Neuronal stem cell (in vitro differentiated cells): ENCODE measurements at regions not wholly inside any gene's neighbourhood (a gene's known extent, or its start where the extent isn't known, plus 50 kb on each side); places are given as distances from the start of the nearest gene placed in this dataset.

Source experiments
- DNase-seq: peaks from one replicate; pipeline ENCODE4 v3.0.0-alpha.2; 2013; ENCODE audit warnings: low spot score
- H2AFZ ChIP-seq: one replicate; pipeline ENCODE4 v1.6.1; 2013; ENCODE audit warnings: mild to moderate bottlenecking, low read length, inconsistent platforms
- H2AK5ac ChIP-seq: 2 replicates; pipeline ENCODE4 v1.6.1; 2013; ENCODE audit warnings: low read depth, mild to moderate bottlenecking, inconsistent platforms, low read length, moderate library complexity, mixed read lengths
- H2BK120ac ChIP-seq: 2 replicates; pipeline ENCODE4 v1.6.1; 2013; ENCODE audit warnings: low read depth, mild to moderate bottlenecking, inconsistent platforms, low read length, moderate library complexity, mixed read lengths
- H2BK12ac ChIP-seq: one replicate; pipeline ENCODE4 v1.6.1; 2013; ENCODE audit warnings: low read length, inconsistent platforms
- H2BK15ac ChIP-seq: 2 replicates; pipeline ENCODE4 v1.6.1; 2013; ENCODE audit warnings: mild to moderate bottlenecking, low read length, inconsistent platforms, mixed read lengths
- H2BK5ac ChIP-seq: one replicate; pipeline ENCODE4 v1.6.1; 2013; ENCODE audit warnings: inconsistent platforms, mild to moderate bottlenecking, low read length, moderate library complexity
- H3K14ac ChIP-seq: one replicate; pipeline ENCODE4 v1.6.1; 2013; ENCODE audit warnings: low read length, inconsistent platforms
- H3K18ac ChIP-seq: 2 replicates; pipeline ENCODE4 v1.6.1; 2013; ENCODE audit warnings: low read length, inconsistent platforms
- H3K23ac ChIP-seq: 2 replicates; pipeline ENCODE4 v1.6.1; 2013; ENCODE audit warnings: low read depth, mild to moderate bottlenecking, mixed read lengths, low read length, inconsistent platforms; ENCODE audit not compliant: poor library complexity
- H3K27ac ChIP-seq: replicated peaks from 3 replicates; pipeline ENCODE4 v1.5.1; 2013; ENCODE audit warnings: low read length, inconsistent platforms
- H3K27me3 ChIP-seq, 3 experiments: 2 replicates each; pipeline ENCODE4 v1.6.1; 2013; ENCODE audit warnings: low read length in 3 of 3, mild to moderate bottlenecking in 2 of 3, inconsistent platforms in 1 of 3, low read depth in 1 of 3, mixed read lengths in 1 of 3, moderate library complexity in 1 of 3; ENCODE audit not compliant: control insufficient read depth in 3 of 3, insufficient read depth in 3 of 3
- H3K36me3 ChIP-seq, 2 donors: replicated peaks in 1 of 2; 2 replicates each; pipeline ENCODE4 v1.6.1; 2013; ENCODE audit warnings: low read length in 2 of 2; ENCODE audit not compliant: control insufficient read depth in 2 of 2, insufficient read depth in 2 of 2
- H3K4ac ChIP-seq: 2 replicates; pipeline ENCODE4 v1.6.1; 2013; ENCODE audit warnings: inconsistent platforms, mild to moderate bottlenecking, low read length, moderate library complexity
- H3K4me1 ChIP-seq, 2 donors: 1 replicate in 1 of 2; 2 replicates in 1 of 2; pipeline ENCODE4 v1.6.1; 2013; ENCODE audit warnings: low read length in 2 of 2, low read depth in 1 of 2; ENCODE audit not compliant: control insufficient read depth in 2 of 2, insufficient read depth in 1 of 2
- H3K4me2 ChIP-seq: one replicate; pipeline ENCODE4 v1.6.1; 2013; ENCODE audit warnings: mild to moderate bottlenecking, low read length, inconsistent platforms; ENCODE audit not compliant: insufficient read depth, poor library complexity, severe bottlenecking
- H3K4me3 ChIP-seq, 2 donors: 2 replicates each; pipeline ENCODE4 v1.5.1; 2013; ENCODE audit warnings: low read length in 2 of 2, mild to moderate bottlenecking in 2 of 2, inconsistent platforms in 1 of 2, moderate library complexity in 1 of 2
- H3K79me1 ChIP-seq: one replicate; pipeline ENCODE4 v1.6.1; 2013; ENCODE audit warnings: low read depth, mild to moderate bottlenecking, inconsistent platforms, low read length, moderate library complexity
- H3K9ac ChIP-seq: one replicate; pipeline ENCODE4 v1.6.1; 2013; ENCODE audit warnings: mild to moderate bottlenecking, low read depth, low read length, inconsistent platforms; ENCODE audit not compliant: poor library complexity
- H3K9me3 ChIP-seq, 2 donors: replicated peaks in 1 of 2; 2 replicates each; pipeline versions ENCODE3 to v1.6.1; 2013; ENCODE audit warnings: low read length in 2 of 2, mild to moderate bottlenecking in 2 of 2, inconsistent platforms in 1 of 2, low read depth in 1 of 2, mixed read lengths in 1 of 2, moderate library complexity in 1 of 2; ENCODE audit not compliant: control insufficient read depth in 2 of 2, insufficient read depth in 1 of 2
- H4K8ac ChIP-seq: one replicate; pipeline ENCODE4 v1.6.1; 2013; ENCODE audit warnings: low read depth, mild to moderate bottlenecking, inconsistent platforms, low read length, moderate library complexity
- H4K91ac ChIP-seq: one replicate; pipeline ENCODE4 v1.6.1; 2013; ENCODE audit warnings: low read length, low read depth, mild to moderate bottlenecking, inconsistent platforms; ENCODE audit not compliant: poor library complexity
- WGBS, 2 donors: extraction: QIAGEN DNeasy Blood & Tissue Kit; methylation state at CpG; one replicate each; pipeline ENCODE4 v1.1.7; 2013; ENCODE audit warnings: missing lambda C conversion rate in 2 of 2, mixed read lengths in 1 of 2; ENCODE audit not compliant: insufficient read length in 2 of 2, insufficient replicate concordance in 1 of 2; ENCODE audit errors: extremely low coverage in 2 of 2; 5-methylcytosine and 5-hydroxymethylcytosine counted together

GRCh38 chr4:107129076-107129475, 93.0 kb upstream of the DKK2 start:
- H3K27ac ChIP-seq: no peak overlapping the region
- no peak for DNase-seq

GRCh38 chr4:107128116-107128515, 92.0 kb upstream of the DKK2 start:
- no peak overlapping the region for H2AK5ac ChIP-seq
- no peak overlapping the region for H2BK120ac ChIP-seq
- no peak overlapping the region for H2BK12ac ChIP-seq
- H2AFZ ChIP-seq: no peak overlapping the region
- H3K79me1 ChIP-seq: no peaks in the 10 kb centered on the region
- no peak overlapping the region for H3K27ac ChIP-seq
- no peak overlapping the region for H3K9ac ChIP-seq
- no peak overlapping the region for H3K4me3 ChIP-seq
- no peak overlapping the region for H3K23ac ChIP-seq
- H3K4me2 ChIP-seq: no peak overlapping the region
- no peak for DNase-seq
- H2BK5ac ChIP-seq: no peak overlapping the region
- H3K9me3 ChIP-seq: no peaks in the 10 kb centered on the region
- H3K36me3 ChIP-seq: no peaks in the 10 kb centered on the region
- no peak overlapping the region for H2BK15ac ChIP-seq
- H3K4me1 ChIP-seq: peaks cover 0 to 1% of the 10 kb centered on the region in 2 donors
- no CpG with 5 or more reads among the region's 2 CpGs for WGBS, 2 donors
- H3K14ac ChIP-seq: no peak overlapping the region
- H4K8ac ChIP-seq: no peak overlapping the region
- no peak overlapping the region for H3K18ac ChIP-seq
- no peaks in the 10 kb centered on the region for H3K27me3 ChIP-seq
- no peak overlapping the region for H3K4ac ChIP-seq
- H4K91ac ChIP-seq: no peak overlapping the region

More at GRCh38 chr4:107129076-107129475, 93.0 kb upstream of the DKK2 start:
- H3K4me1 ChIP-seq: peaks cover 0 to 1% of the 10 kb centered on the region in 2 donors
- no peaks in the 10 kb centered on the region for H3K9me3 ChIP-seq
- H2AK5ac ChIP-seq: no peak overlapping the region
- H4K91ac ChIP-seq: no peak overlapping the region
- no peak overlapping the region for H4K8ac ChIP-seq
- no peak overlapping the region for H3K18ac ChIP-seq
- no peak overlapping the region for H3K4me3 ChIP-seq
- no peak overlapping the region for H3K23ac ChIP-seq
- no peak overlapping the region for H2BK120ac ChIP-seq
- no peaks in the 10 kb centered on the region for H3K27me3 ChIP-seq
- no peaks in the 10 kb centered on the region for H3K36me3 ChIP-seq
- no CpG with 5 or more reads among the region's 2 CpGs for WGBS, 2 donors
- no peak overlapping the region for H3K14ac ChIP-seq
- H3K4ac ChIP-seq: no peak overlapping the region
- no peaks in the 10 kb centered on the region for H3K79me1 ChIP-seq
- no peak overlapping the region for H2BK12ac ChIP-seq
- no peak overlapping the region for H2AFZ ChIP-seq
- H3K4me2 ChIP-seq: no peak overlapping the region
- H2BK5ac ChIP-seq: no peak overlapping the region
- no peak overlapping the region for H2BK15ac ChIP-seq
- no peak overlapping the region for H3K9ac ChIP-seq

GRCh38 chr4:107125496-107125895, 89.4 kb upstream of the DKK2 start:
- Histone ChIP-seq H2BK15ac (no peak overlapping the region), H3K14ac (no peak overlapping the region), H3K4me2 (no peak overlapping the region), H3K23ac (no peak overlapping the region), H3K36me3 (no peaks in the 10 kb centered on the region), H2AFZ (no peak overlapping the region), H2BK5ac (no peak overlapping the region), H2BK120ac (no peak overlapping the region), H3K18ac (no peak overlapping the region), H2BK12ac (no peak overlapping the region), H4K8ac (no peak overlapping the region), H3K79me1 (no peaks in the 10 kb centered on the region), H3K27me3 (no peaks in the 10 kb centered on the region), H3K4ac (no peak overlapping the region), H4K91ac (no peak overlapping the region), H3K27ac (no peak overlapping the region), H3K9ac (no peak overlapping the region), H2AK5ac (no peak overlapping the region), H3K4me3 (no peak overlapping the region), H3K4me1 (peaks cover 1 to 5% of the 10 kb centered on the region in 2 donors), H3K9me3 (no peaks in the 10 kb centered on the region)
- WGBS, 2 donors: no CpG with 5 or more reads among the region's 2 CpGs
- DNase-seq: no peak

- Histone ChIP-seq H3K27me3 (no peaks in the 10 kb centered on the region), H3K4me3 (no peak overlapping the region), H3K14ac (no peak overlapping the region), H4K8ac (no peak overlapping the region), H3K27ac (no peak overlapping the region), H3K4me1 (peaks cover 0 to 5% of the 10 kb centered on the region in 2 donors), H2BK120ac (no peak overlapping the region), H2AK5ac (no peak overlapping the region), H2BK5ac (no peak overlapping the region), H4K91ac (no peak overlapping the region), H2BK12ac (no peak overlapping the region), H2AFZ (no peak overlapping the region), H2BK15ac (no peak overlapping the region), H3K4ac (no peak overlapping the region), H3K23ac (no peak overlapping the region), H3K4me2 (no peak overlapping the region), H3K79me1 (no peaks in the 10 kb centered on the region), H3K18ac (no peak overlapping the region), H3K9ac (no peak overlapping the region), H3K9me3 (no peaks in the 10 kb centered on the region), H3K36me3 (no peaks in the 10 kb centered on the region)
- DNase-seq: no peak
- 100% methylated on average over 1 of the region's 2 CpGs; no CpG with 5 or more reads in 1 of the 2 donors for WGBS, 2 donors
These were observed 86.6 kb upstream of the DKK2 start for GRCh38 chr4:107122736-107123135.
